ENCODE measurements at regions not wholly inside any gene's neighbourhood (a gene's known extent, or its start where the extent isn't known, plus 50 kb on each side); places are given as distances from the start of the nearest gene placed in this dataset.

DNA sequence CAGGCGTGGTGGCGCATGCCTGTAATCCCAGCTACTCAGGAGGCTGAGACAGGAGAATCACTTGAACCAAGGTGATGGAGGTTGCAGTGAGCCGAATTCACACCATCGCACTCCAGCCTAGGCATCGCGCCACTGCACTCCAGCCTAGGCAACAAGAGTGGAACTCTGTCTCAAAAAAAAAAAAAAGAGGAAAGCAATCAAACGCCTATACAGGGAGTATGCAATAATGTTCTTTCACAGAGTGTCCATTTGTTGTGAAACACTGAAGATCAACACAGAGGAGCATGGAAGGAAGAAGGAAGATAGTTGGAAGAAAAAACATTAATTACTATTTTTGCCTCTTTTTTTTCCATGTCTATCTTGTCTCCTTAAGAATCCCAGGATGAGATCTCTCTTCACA is 113.4 kb downstream of the FBXO8 start:
- Histone ChIP-seq H3K4me1 (replicated peaks in 1 of 4; ENCODE audit: control insufficient read depth in 3 of 4, insufficient read depth in 4 of 4, low read length in 3 of 4) (peaks cover 0 to 3% (median 0%) of the 10 kb centered on the region in 4 experiments; a peak in 1 of 7 replicates), H3K79me2 (ENCODE audit: control insufficient read depth in 1 of 2, insufficient read depth in 2 of 2, low read length in 2 of 2) (no peaks in the 10 kb centered on the region), H3K9me3 (ENCODE audit: insufficient read depth in 2 of 2, low read depth in 1 of 2, low read length in 1 of 2) (no peaks in the 10 kb centered on the region), H3K36me3 (ENCODE audit: control insufficient read depth in 2 of 4, insufficient read depth in 4 of 4, low read length in 3 of 4) (no peaks in the 10 kb centered on the region), H3K23me2 (ENCODE audit: low read depth, low read length) (no peaks in the 10 kb centered on the region), H2BK12ac (ENCODE audit: low read depth, low read length) (no peak overlapping the region), H2BK5ac (ENCODE audit: low read depth, low read length) (no peak overlapping the region), H3K79me1 (ENCODE audit: low read depth, low read length) (no peaks in the 10 kb centered on the region), H3K27ac (ENCODE audit: low read depth, low read length) (no peak overlapping the region), H4K5ac (ENCODE audit: insufficient read length, low read depth, low read length) (no peak overlapping the region), H3K4me3 (ENCODE audit: extremely low read depth in 1 of 4, insufficient read depth in 2 of 4, low read depth in 3 of 4, low read length in 4 of 4) (no peak overlapping the region), H2BK120ac (replicated peaks; ENCODE audit: low read depth, low read length) (no peak overlapping the region), H4K91ac (replicated peaks; ENCODE audit: insufficient read length, low read length) (no peak overlapping the region), H2AK5ac (ENCODE audit: low read depth, low read length) (no peak overlapping the region), H4K8ac (ENCODE audit: extremely low read depth, insufficient read depth, low read length) (no peak overlapping the region), H3K4ac (replicated peaks; ENCODE audit: insufficient read length, low read depth, low read length) (no peak overlapping the region), H4K20me1 (replicated peaks in 1 of 2; ENCODE audit: control insufficient read depth in 1 of 2, insufficient read depth in 2 of 2, low read length in 2 of 2) (no peaks in the 10 kb centered on the region), H3K4me2 (ENCODE audit: insufficient read depth in 1 of 2, low read depth in 2 of 2, low read length in 2 of 2) (no peak overlapping the region), H2BK20ac (ENCODE audit: low read length) (no peak overlapping the region), H3K56ac (replicated peaks; ENCODE audit: insufficient read length, low read depth, low read length) (no peak overlapping the region), H3K18ac (ENCODE audit: extremely low read depth, low read length) (no peak overlapping the region), H3K9ac (replicated peaks in 1 of 4; ENCODE audit: extremely low read depth in 1 of 4, low read depth in 3 of 4, low read length in 3 of 4) (no peak overlapping the region), H3K27me3 (replicated peaks in 1 of 4; ENCODE audit: control insufficient read depth in 3 of 4, extremely low read depth in 1 of 4, insufficient read depth in 3 of 4, low read length in 3 of 4) (no peaks in the 10 kb centered on the region), H2BK15ac (ENCODE audit: low read length) (no peak overlapping the region), H3K23ac (ENCODE audit: insufficient read length) (no peak overlapping the region), H3K14ac (ENCODE audit: insufficient read length) (no peak overlapping the region), H2AFZ (ENCODE audit: low read length) (no peak overlapping the region)
- FAIRE-seq = no peak
- no peak for TF ChIP-seq JUND (IDR thresholded peaks at IDR 0.05; ENCODE audit: low read length)
- TF ChIP-seq CTBP2 (IDR thresholded peaks at IDR 0.05; ENCODE audit: borderline replicate concordance, insufficient read depth, insufficient read length, low read length) = no peak
- TF ChIP-seq BACH1 (IDR thresholded peaks at IDR 0.05; ENCODE audit: low read length) = no peak
- DNase-seq (ENCODE audit: low read depth in 1 of 2, low spot score in 2 of 2) = no peak
- POLR2A ChIA-PET (ENCODE audit: partially characterized antibody) = no interaction called here
- WGBS, 2 experiments (ENCODE audit: extremely low coverage in 1 of 2, insufficient coverage in 1 of 2, insufficient read length in 1 of 2, insufficient replicate concordance in 2 of 2, low coverage in 1 of 2, low lambda C conversion rate in 2 of 2, missing lambda C conversion rate in 1 of 2) = 85% methylated on average over 7 of the region's 7 CpGs; no CpG with 5 or more reads in 1 of the 2 experiments
- CTCF ChIA-PET (ENCODE audit: partially characterized antibody) = interaction anchor here (0.6 to 1.1 kb wide), 2 partner anchors 45 to 292 kb away, joined by 3 read pairs; no protein-coding TSS in a partner anchor
